IMR-90 (cell line): ENCODE measurements at regions not wholly inside any gene's neighbourhood (a gene's known extent, or its start where the extent isn't known, plus 50 kb on each side); places are given as distances from the start of the nearest gene placed in this dataset.
"Not testable (repeated sequence)": the region's sequence is repeated elsewhere in the genome, so short reads cannot be mapped to it uniquely, and the experiment has no call there.

Experiments used
- ATAC-seq: fragments of 200-7000 bp; cut with Tn5 transposase; 2 replicates; pipeline ENCODE4 v1.9.1; 2020; ENCODE audit warnings: low read depth, mild to moderate bottlenecking, moderate library complexity
- BruUV-seq: library from RNA; stranded (reverse); fragments of 400-500 nt; replicated peaks from 2 replicates; lab custom pipeline; 2021; lab: Mats Ljungman, UMichigan
- CTCF ChIA-PET: fragments of 300-600 bp; formaldehyde crosslinking; extraction: SDS; loops from one replicate; lab custom pipeline; 2021; ENCODE audit warnings: antibody characterized with exemption; lab: Yijun Ruan, JAX
- POLR2A ChIA-PET: fragments of 300-600 bp; sonication (Branson Sonifier 250); formaldehyde crosslinking; loops from one replicate; lab custom pipeline; 2022; ENCODE audit warnings: antibody characterized with exemption; ENCODE audit not compliant: unreplicated experiment; lab: Charles Lee
- DNase-seq: peaks from one replicate; pipeline ENCODE4 v3.0.0; 2013
- H2AFZ ChIP-seq: replicated peaks from 2 replicates; pipeline ENCODE3; 2013; ENCODE audit warnings: low read length, mild to moderate bottlenecking; ENCODE audit not compliant: poor library complexity
- H2AK5ac ChIP-seq: 2 replicates; pipeline ENCODE4 v1.6.1; 2013; ENCODE audit warnings: low read depth, low read length, inconsistent platforms
- H2AK9ac ChIP-seq: replicated peaks from 2 replicates; pipeline ENCODE3; 2013; ENCODE audit warnings: mild to moderate bottlenecking, low read depth, low read length, moderate library complexity; ENCODE audit not compliant: poor library complexity
- H2BK120ac ChIP-seq: 2 replicates; pipeline ENCODE4 v1.6.1; 2013; ENCODE audit warnings: low read depth, low read length, inconsistent platforms
- H2BK15ac ChIP-seq: 3 replicates; pipeline ENCODE4 v1.6.1; 2013; ENCODE audit warnings: low read depth, low read length, inconsistent platforms
- H2BK20ac ChIP-seq: 2 replicates; pipeline ENCODE4 v1.6.1; 2013; ENCODE audit warnings: low read depth, mild to moderate bottlenecking, inconsistent platforms, low read length, moderate library complexity
- H2BK5ac ChIP-seq: 2 replicates; pipeline ENCODE4 v1.6.1; 2013; ENCODE audit warnings: mild to moderate bottlenecking, low read depth, low read length, inconsistent platforms; ENCODE audit not compliant: poor library complexity, severe bottlenecking
- H3K14ac ChIP-seq: replicated peaks from 2 replicates; pipeline ENCODE4 v1.6.1; 2013; ENCODE audit warnings: low read depth, low read length, inconsistent platforms
- H3K18ac ChIP-seq: 2 replicates; pipeline ENCODE4 v1.6.1; 2013; ENCODE audit warnings: low read depth, low read length, control low read depth
- H3K23ac ChIP-seq: 2 replicates; pipeline ENCODE4 v1.6.1; 2013; ENCODE audit warnings: low read depth, low read length, inconsistent platforms
- H3K27ac ChIP-seq: 2 replicates; pipeline ENCODE4 v1.5.1; 2013; ENCODE audit warnings: mild to moderate bottlenecking, control low read depth, low read length; ENCODE audit not compliant: insufficient read depth
- H3K27me3 ChIP-seq: 2 replicates; pipeline ENCODE4 v1.6.1; 2013; ENCODE audit warnings: low read length; ENCODE audit not compliant: control insufficient read depth, insufficient read depth
- H3K36me3 ChIP-seq: 2 replicates; pipeline ENCODE4 v1.6.1; 2013; ENCODE audit warnings: low read length, mixed read lengths; ENCODE audit not compliant: control insufficient read depth, insufficient read depth
- H3K4ac ChIP-seq: 2 replicates; pipeline ENCODE4 v1.6.1; 2013; ENCODE audit warnings: low read depth, low read length, inconsistent platforms
- H3K4me1 ChIP-seq: 2 replicates; pipeline ENCODE4 v1.6.1; 2013; ENCODE audit warnings: low read length, mixed read lengths; ENCODE audit not compliant: control insufficient read depth, insufficient read depth
- H3K4me2 ChIP-seq: 2 replicates; pipeline ENCODE4 v1.6.1; 2013; ENCODE audit warnings: low read depth, mild to moderate bottlenecking, control low read depth, low read length, moderate library complexity
- H3K4me3 ChIP-seq: 2 replicates; pipeline ENCODE4 v1.5.1; 2013; ENCODE audit warnings: low read depth, mild to moderate bottlenecking, control low read depth, low read length, moderate library complexity; ENCODE audit not compliant: insufficient read depth
- H3K56ac ChIP-seq: 2 replicates; pipeline ENCODE4 v1.6.1; 2013; ENCODE audit warnings: low read length, inconsistent platforms; ENCODE audit not compliant: insufficient read depth; ENCODE audit errors: extremely low read depth
- H3K79me1 ChIP-seq, 2 experiments: 2 replicates each; pipeline ENCODE4 v1.6.1; 2013; ENCODE audit warnings: low read length in 2 of 2, inconsistent platforms in 1 of 2, low read depth in 1 of 2
- H3K9ac ChIP-seq: 2 replicates; pipeline ENCODE4 v1.6.1; 2013; ENCODE audit warnings: low read depth, low read length, control low read depth
- H3K9me1 ChIP-seq: 2 replicates; pipeline ENCODE4 v1.6.1; 2013; ENCODE audit warnings: low read length, inconsistent platforms; ENCODE audit not compliant: insufficient read depth
- H3K9me3 ChIP-seq: 2 replicates; pipeline ENCODE4 v1.6.1; 2013; ENCODE audit warnings: low read length; ENCODE audit not compliant: control insufficient read depth, insufficient read depth
- H4K20me1 ChIP-seq: 2 replicates; pipeline ENCODE4 v1.6.1; 2013; ENCODE audit warnings: low read length, inconsistent platforms; ENCODE audit not compliant: insufficient read depth
- H4K5ac ChIP-seq: 2 replicates; pipeline ENCODE4 v1.6.1; 2013; ENCODE audit warnings: mild to moderate bottlenecking, low read depth, low read length, control low read depth
- H4K8ac ChIP-seq, 2 experiments: 2 replicates each; pipeline ENCODE4 v1.6.1; 2013; ENCODE audit warnings: low read depth in 2 of 2, low read length in 2 of 2, control low read depth in 1 of 2, inconsistent platforms in 1 of 2
- H4K91ac ChIP-seq: 2 replicates; pipeline ENCODE4 v1.6.1; 2013; ENCODE audit warnings: low read depth, low read length, inconsistent platforms; ENCODE audit not compliant: insufficient read depth
- WGBS, 2 experiments: methylation state at CpG; one replicate each; pipeline versions ENCODE4 v1.1.5 to v1.1.7; 2013; ENCODE audit warnings: missing lambda C conversion rate in 2 of 2; ENCODE audit not compliant: insufficient read length in 1 of 2; ENCODE audit errors: extremely low coverage in 2 of 2; 5-methylcytosine and 5-hydroxymethylcytosine counted together
- dilution Hi-C: fragments of 300-500 bp; cut with HindIII; formaldehyde crosslinking; loops from one replicate; pipeline ENCODE4 v1.14.3; 2018; ENCODE audit warnings: low sequenced_read_pairs; ENCODE audit not compliant: unreplicated experiment
- in situ Hi-C: fragments of 300-500 bp; cut with MboI; formaldehyde crosslinking; loops from 3 replicates; pipeline ENCODE4 v1.14.3; 2019; ENCODE audit warnings: low sequenced_read_pairs, inconsistent platforms, mixed read lengths
- intact Hi-C: fragments of 100-400 bp; cut with micrococcal nuclease; formaldehyde crosslinking; loops from 2 replicates; pipeline ENCODE4 v1.10.0; 2022

DNA sequence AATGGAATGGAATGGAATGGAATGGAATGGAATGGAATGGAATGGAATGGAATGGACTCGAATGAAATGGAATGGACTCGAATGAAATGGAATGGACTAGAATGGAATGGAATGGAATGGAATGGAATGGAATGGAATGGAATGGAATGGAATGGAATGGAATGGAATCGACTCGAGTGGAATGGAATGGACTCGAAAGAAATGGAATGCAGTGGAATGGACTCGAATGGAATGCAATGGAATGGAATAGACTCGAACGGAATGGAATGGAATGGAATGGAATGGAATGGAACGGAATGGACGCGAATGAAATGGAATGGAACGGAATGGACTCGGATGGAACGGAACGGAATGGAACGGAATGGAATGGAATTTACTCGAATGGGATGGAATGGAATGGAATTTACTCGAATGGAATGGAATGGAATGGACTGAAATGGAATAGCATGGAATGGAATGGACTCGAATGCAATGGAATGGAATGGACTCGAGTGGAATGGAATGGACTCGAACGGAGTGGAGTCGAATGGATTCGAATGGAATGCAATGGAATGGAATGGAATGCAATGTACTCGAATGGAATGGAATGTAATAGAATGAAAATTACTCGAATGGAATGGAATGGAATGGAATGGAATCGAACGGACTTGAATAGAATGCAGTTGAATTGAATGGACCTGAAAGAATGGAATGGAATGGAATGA, 100.1 kb upstream of the FBXO28 start:
- intact Hi-C loops, H3K36me3 ChIP-seq, H3K79me1 ChIP-seq, ATAC-seq, H2AK9ac ChIP-seq, H2BK20ac ChIP-seq, H3K56ac ChIP-seq, H2BK120ac ChIP-seq, H3K4me3 ChIP-seq, H4K20me1 ChIP-seq, H3K18ac ChIP-seq, H3K4me2 ChIP-seq, H4K8ac ChIP-seq, CTCF ChIA-PET, H3K27ac ChIP-seq, H2BK15ac ChIP-seq, H3K4ac ChIP-seq, H3K4me1 ChIP-seq, dilution Hi-C loops, H4K5ac ChIP-seq, H3K27me3 ChIP-seq, in situ Hi-C loops, H2AFZ ChIP-seq, H3K14ac ChIP-seq, H4K91ac ChIP-seq, H3K9ac ChIP-seq, H3K9me1 ChIP-seq, H2AK5ac ChIP-seq, POLR2A ChIA-PET, H3K23ac ChIP-seq: not testable (repeated sequence)
- DNase-seq = peak; percentile 13
- peak overlapping the region; percentile 48 for H2BK5ac ChIP-seq
- H3K9me3 ChIP-seq = peaks cover 16% of the 10 kb centered on the region
- BruUV-seq = TSS peak; percentile 66
- 86 to 100% methylated on average over 16 to 26 of the region's 28 CpGs for WGBS, 2 experiments

DNA sequence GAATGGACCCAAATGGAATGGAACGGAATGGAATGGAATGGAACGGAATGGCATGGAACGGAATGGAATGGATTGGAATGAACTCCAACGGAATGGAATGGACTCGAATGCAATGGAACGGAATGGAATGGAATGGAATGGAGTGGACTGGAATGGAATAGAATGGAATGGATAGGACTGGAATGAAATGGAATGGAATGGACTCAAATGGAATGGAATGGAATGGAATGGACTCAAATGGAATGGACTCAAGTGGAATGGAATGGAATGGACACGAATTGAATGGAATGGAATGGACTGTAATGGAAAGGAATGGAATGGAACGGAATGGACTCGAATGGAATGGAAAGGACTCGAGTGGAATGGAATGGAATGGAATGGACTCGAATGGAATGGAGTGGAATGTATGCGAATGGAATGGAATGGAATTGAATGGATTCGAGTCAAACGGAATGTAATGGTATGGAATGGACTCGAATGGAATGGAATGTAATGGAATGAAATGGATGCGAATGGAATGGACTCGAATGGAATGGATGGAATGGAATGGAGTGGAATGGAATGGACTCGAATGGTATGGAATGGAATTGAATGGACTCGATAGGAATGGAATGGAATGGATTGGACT, 101.0 kb upstream of the FBXO28 start:
- H4K8ac ChIP-seq, H4K91ac ChIP-seq, H3K14ac ChIP-seq, H3K4me2 ChIP-seq, H3K18ac ChIP-seq, CTCF ChIA-PET, H3K23ac ChIP-seq, H2BK20ac ChIP-seq, H3K4ac ChIP-seq, H3K9me1 ChIP-seq, ATAC-seq, DNase-seq, H3K27ac ChIP-seq, H2AK5ac ChIP-seq, H2AK9ac ChIP-seq, intact Hi-C loops, H2BK15ac ChIP-seq, in situ Hi-C loops, H3K79me1 ChIP-seq, H4K20me1 ChIP-seq, H3K9ac ChIP-seq, H4K5ac ChIP-seq, H3K4me3 ChIP-seq, H3K27me3 ChIP-seq, H2AFZ ChIP-seq, H2BK120ac ChIP-seq, BruUV-seq, H3K56ac ChIP-seq, H3K4me1 ChIP-seq, dilution Hi-C loops, POLR2A ChIA-PET, H3K36me3 ChIP-seq: not testable (repeated sequence)
- H3K9me3 ChIP-seq = peaks cover 18% of the 10 kb centered on the region
- peak overlapping the region; percentile 48 for H2BK5ac ChIP-seq
- WGBS, 2 experiments = 91 to 98% methylated on average over 10 to 19 of the region's 19 CpGs
